Vagina (tissue), 2 donors: ENCODE measurements at regions not wholly inside any gene's neighbourhood (a gene's known extent, or its start where the extent isn't known, plus 50 kb on each side); places are given as distances from the start of the nearest gene placed in this dataset.

Source experiments
- DNase-seq, 2 donors: peaks; one replicate each; pipeline ENCODE4 v3.0.0-alpha.2; 2017; ENCODE audit errors: extremely low spot score in 2 of 2
- H3K27ac ChIP-seq: fragments of 200-600 bp; sonication (generic); one replicate; pipeline ENCODE4 v1.5.1; 2019
- H3K27me3 ChIP-seq: fragments of 200-600 bp; sonication (generic); one replicate; pipeline ENCODE4 v1.5.1; 2019
- H3K36me3 ChIP-seq, 2 donors: fragments of 200-600 bp; sonication (generic); one replicate each; pipeline ENCODE4 v1.5.1; 2017 to 2019
- H3K4me1 ChIP-seq: fragments of 200-600 bp; sonication (generic); one replicate; pipeline ENCODE4 v1.5.1; 2019
- H3K4me3 ChIP-seq, 2 donors: fragments of 200-600 bp; sonication (generic); 1 replicate in 1 of 2; 2 replicates in 1 of 2; pipeline ENCODE4 v1.5.1; 2016 to 2019
- H3K9me3 ChIP-seq: fragments of 200-600 bp; sonication (generic); one replicate; pipeline ENCODE4 v1.5.1; 2019
- CTCF ChIP-seq, 3 experiments: fragments of 450-650 bp in 2 of 3; fragments of 200-600 bp in 1 of 3; sonication (generic) in 1 of 3; IDR thresholded peaks; one replicate each; pipeline ENCODE4 v1.5.1; 2017 to 2019; ENCODE audit warnings: antibody characterized with exemption in 3 of 3, mild to moderate bottlenecking in 2 of 3, moderate library complexity in 2 of 3
- POLR2A ChIP-seq, 2 donors: fragments of 450-650 bp; IDR thresholded peaks; one replicate each; pipeline ENCODE4 v1.6.1; 2017; ENCODE audit warnings: antibody characterized with exemption in 2 of 2, mild to moderate bottlenecking in 2 of 2, moderate library complexity in 2 of 2
- POLR2AphosphoS5 ChIP-seq, 2 donors: sonication (generic); formaldehyde crosslinking; IDR thresholded peaks; one replicate each; pipeline ENCODE4 v1.9.0; 2017; ENCODE audit warnings: antibody characterized with exemption in 2 of 2, mild to moderate bottlenecking in 2 of 2, low read depth in 1 of 2; ENCODE audit not compliant: insufficient read depth in 1 of 2
- intact Hi-C: fragments of 100-400 bp; cut with DNase I; formaldehyde crosslinking; loops from one replicate; pipeline ENCODE4 v1.15.1; 2023

GRCh38 chr9:126225611-126226609 is 100.7 kb upstream of the MVB12B start:
- Histone ChIP-seq H3K27me3 (peaks cover 7% of the 10 kb centered on the region), H3K4me1 (peaks cover 5% of the 10 kb centered on the region), H3K9me3 (no peaks in the 10 kb centered on the region), H3K4me3 (no peak overlapping the region), H3K36me3 (no peaks in the 10 kb centered on the region), H3K27ac (no peak overlapping the region)
- intact Hi-C loops = loop anchor here (5.0 kb wide), 1 partner anchor 814 kb away; no protein-coding TSS in a partner anchor
- peak; percentile 75 to 79 for DNase-seq
- TF ChIP-seq POLR2A (IDR thresholded peaks at IDR 0.05) (no peak), POLR2AphosphoS5 (IDR thresholded peaks at IDR 0.05; ENCODE audit: insufficient read depth in 1 of 2, low read depth in 1 of 2) (no peak), CTCF (IDR thresholded peaks at IDR 0.05) (no peak)

- intact Hi-C loops = loop anchor here (5.0 kb wide), 1 partner anchor 815 kb away; no protein-coding TSS in a partner anchor
- no peaks in the 10 kb centered on the region for H3K36me3 ChIP-seq
- H3K4me1 ChIP-seq = peaks cover 5% of the 10 kb centered on the region
- no peak for TF ChIP-seq POLR2A (IDR thresholded peaks at IDR 0.05)
- no peak for TF ChIP-seq CTCF (IDR thresholded peaks at IDR 0.05)
- no peak for TF ChIP-seq POLR2AphosphoS5 (IDR thresholded peaks at IDR 0.05; ENCODE audit: insufficient read depth in 1 of 2, low read depth in 1 of 2)
- DNase-seq = peak; percentile 65 to 90
- H3K27ac ChIP-seq = no peak overlapping the region
- H3K9me3 ChIP-seq = no peaks in the 10 kb centered on the region
- H3K27me3 ChIP-seq = peaks cover 7% of the 10 kb centered on the region
- H3K4me3 ChIP-seq = no peak overlapping the region
These were observed 99.4 kb upstream of the MVB12B start for GRCh38 chr9:126226991-126227936.

- no peaks in the 10 kb centered on the region for H3K4me1 ChIP-seq
- intact Hi-C loops = loop anchor here (5.0 kb wide), 1 partner anchor 816 kb away; no protein-coding TSS in a partner anchor
- H3K36me3 ChIP-seq = no peaks in the 10 kb centered on the region
- H3K4me3 ChIP-seq = no peak overlapping the region
- DNase-seq = peak; percentile 60 to 94
- H3K9me3 ChIP-seq = no peaks in the 10 kb centered on the region
- TF ChIP-seq CTCF (IDR thresholded peaks at IDR 0.05) (no peak), POLR2A (IDR thresholded peaks at IDR 0.05) (no peak), POLR2AphosphoS5 (IDR thresholded peaks at IDR 0.05; ENCODE audit: insufficient read depth in 1 of 2, low read depth in 1 of 2) (no peak)
- no peak overlapping the region for H3K27ac ChIP-seq
- no peaks in the 10 kb centered on the region for H3K27me3 ChIP-seq
These were observed 98.4 kb upstream of the MVB12B start for GRCh38 chr9:126228111-126228780.

- no peaks in the 10 kb centered on the region for H3K4me1 ChIP-seq
- no peak overlapping the region for H3K27ac ChIP-seq
- DNase-seq = peak; percentile 80 to 91
- no peaks in the 10 kb centered on the region for H3K36me3 ChIP-seq
- TF ChIP-seq POLR2AphosphoS5 (IDR thresholded peaks at IDR 0.05; ENCODE audit: insufficient read depth in 1 of 2, low read depth in 1 of 2) (peak in 1 of 2 donors; percentile 14), CTCF (IDR thresholded peaks at IDR 0.05) (peak; percentile 63 to 89 (median 75)), POLR2A (IDR thresholded peaks at IDR 0.05) (no peak)
- intact Hi-C loops = loop anchor here (5.0 kb wide), 1 partner anchor 817 kb away; no protein-coding TSS in a partner anchor
- no peak overlapping the region for H3K4me3 ChIP-seq
- no peaks in the 10 kb centered on the region for H3K27me3 ChIP-seq
- no peaks in the 10 kb centered on the region for H3K9me3 ChIP-seq
These were observed 97.7 kb upstream of the MVB12B start for GRCh38 chr9:126228781-126229444.
